OCI-LY7 (cell line): ENCODE measurements at regions not wholly inside any gene's neighbourhood (a gene's known extent, or its start where the extent isn't known, plus 50 kb on each side); places are given as distances from the start of the nearest gene placed in this dataset.

Source experiments
- BruUV-seq: library from RNA; stranded (reverse); fragments of 400-500 nt; replicated peaks from 2 replicates; lab custom pipeline; 2021; lab: Mats Ljungman, UMichigan
- CTCF ChIA-PET: fragments of 300-600 bp; sonication (Branson Sonifier 250); formaldehyde crosslinking; loops from one replicate; lab custom pipeline; 2022; ENCODE audit warnings: antibody characterized with exemption; ENCODE audit not compliant: unreplicated experiment; lab: Charles Lee
- POLR2A ChIA-PET: fragments of 300-600 bp; sonication (Branson Sonifier 250); formaldehyde crosslinking; loops from one replicate; lab custom pipeline; 2022; ENCODE audit warnings: antibody characterized with exemption; lab: Charles Lee
- DNase-seq: peaks from one replicate; pipeline ENCODE4 v3.0.0-alpha.2; 2015; ENCODE audit warnings: low spot score
- H2AFZ ChIP-seq: fragments of 200-600 bp; sonication (generic), shearing (Covaris generic); 2 replicates; pipeline ENCODE4 v1.6.1; 2014; ENCODE audit warnings: mild to moderate bottlenecking, antibody characterized with exemption, low read length, moderate library complexity
- H3K27ac ChIP-seq: fragments of 200-600 bp; sonication (generic); 2 replicates; pipeline ENCODE4 v1.5.1; 2014; ENCODE audit warnings: mixed run types, low read depth, mild to moderate bottlenecking, moderate library complexity, low read length, inconsistent platforms; ENCODE audit not compliant: poor library complexity, severe bottlenecking
- H3K36me3 ChIP-seq: fragments of 200-600 bp; sonication (generic); 2 replicates; pipeline ENCODE4 v1.6.1; 2014; ENCODE audit warnings: mild to moderate bottlenecking, antibody characterized with exemption, low read length, moderate library complexity, mixed read lengths; ENCODE audit not compliant: insufficient read depth
- H3K4me1 ChIP-seq: fragments of 200-600 bp; sonication (generic); 2 replicates; pipeline ENCODE4 v1.5.1; 2014; ENCODE audit warnings: mild to moderate bottlenecking, low read length; ENCODE audit not compliant: insufficient read depth, poor library complexity, severe bottlenecking
- H3K4me2 ChIP-seq: fragments of 200-600 bp; sonication (generic); 2 replicates; pipeline ENCODE4 v1.6.1; 2014; ENCODE audit warnings: mild to moderate bottlenecking, low read length
- H3K4me3 ChIP-seq: fragments of 200-600 bp; sonication (generic); 2 replicates; pipeline ENCODE4 v1.5.1; 2014; ENCODE audit warnings: mild to moderate bottlenecking, low read depth, low read length; ENCODE audit not compliant: poor library complexity, severe bottlenecking
- H3K79me2 ChIP-seq: fragments of 200-600 bp; sonication (generic); 2 replicates; pipeline ENCODE4 v1.6.1; 2016; ENCODE audit warnings: low read depth, mild to moderate bottlenecking, low read length, moderate library complexity, mixed read lengths; ENCODE audit not compliant: insufficient read depth
- H3K9me2 ChIP-seq: fragments of 200-600 bp; sonication (generic); 2 replicates; pipeline ENCODE4 v1.6.1; 2016; ENCODE audit warnings: mild to moderate bottlenecking, low read length, mixed read lengths; ENCODE audit not compliant: insufficient read depth
- H3K9me3 ChIP-seq: fragments of 200-600 bp; sonication (generic); 2 replicates; pipeline ENCODE4 v1.6.1; 2014; ENCODE audit warnings: mild to moderate bottlenecking, mixed run types, low read length, mixed read lengths
- H4K20me1 ChIP-seq: fragments of 200-600 bp; sonication (generic); 2 replicates; pipeline ENCODE4 v1.6.1; 2014; ENCODE audit warnings: mild to moderate bottlenecking, antibody characterized with exemption, low read length, moderate library complexity, mixed read lengths; ENCODE audit not compliant: insufficient read depth
- EZH2phosphoT487 ChIP-seq: fragments of 200-600 bp; sonication (generic); IDR thresholded peaks from 2 replicates; pipeline ENCODE4 v1.6.1; 2018; ENCODE audit warnings: low read depth, borderline replicate concordance, mild to moderate bottlenecking, mixed run types, antibody characterized with exemption, low read length, moderate library complexity, mixed read lengths
- intact Hi-C: fragments of 100-400 bp; cut with micrococcal nuclease; formaldehyde crosslinking; loops from one replicate; pipeline ENCODE4 v1.10.0; 2022; ENCODE audit not compliant: unreplicated experiment
- TF ChIP-seq, protein P1 (sequence below): fragments of 200-600 bp; sonication (generic); conservative IDR thresholded peaks from 2 replicates; pipeline ENCODE4 v1.5.1; 2014; ENCODE audit warnings: mild to moderate bottlenecking, antibody characterized with exemption, low read length, moderate library complexity, mixed read lengths

DNA sequence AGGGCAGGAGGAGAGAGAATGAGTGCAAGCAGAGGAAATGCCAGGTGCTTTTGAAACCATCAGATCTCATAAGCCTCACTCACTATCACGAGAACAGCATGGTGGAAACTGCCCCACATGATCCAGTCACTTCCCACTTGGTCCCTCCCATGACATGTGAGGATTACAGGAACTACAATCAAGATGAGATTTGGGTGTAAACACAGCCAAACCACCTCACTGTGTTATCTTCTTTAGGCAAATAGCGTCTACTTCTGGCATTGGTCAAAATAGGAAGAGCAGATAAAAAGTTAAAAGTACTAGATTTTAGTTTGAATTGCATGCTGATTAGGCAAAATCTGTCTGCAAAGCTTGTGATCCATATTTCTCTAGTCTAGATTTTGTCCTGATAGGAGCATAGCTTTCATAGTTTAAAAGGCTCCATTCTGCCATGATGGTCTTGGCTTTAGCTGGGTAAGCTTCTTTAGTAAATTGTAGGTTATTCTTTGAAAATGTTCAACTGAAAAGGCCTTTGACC, 267.5 kb downstream of the NKX6-1 start:
- Histone ChIP-seq H2AFZ (no peak overlapping the region), H3K36me3 (no peaks in the 10 kb centered on the region), H4K20me1 (no peaks in the 10 kb centered on the region), H3K27ac (no peak overlapping the region), H3K9me3 (no peaks in the 10 kb centered on the region), H3K4me2 (no peak overlapping the region), H3K4me3 (no peak overlapping the region), H3K9me2 (no peaks in the 10 kb centered on the region), H3K4me1 (no peaks in the 10 kb centered on the region), H3K79me2 (no peaks in the 10 kb centered on the region)
- intact Hi-C loops = no loop called here
- ChIA-PET CTCF (no interaction called here), POLR2A (no interaction called here)
- TF ChIP-seq, protein P1, sequence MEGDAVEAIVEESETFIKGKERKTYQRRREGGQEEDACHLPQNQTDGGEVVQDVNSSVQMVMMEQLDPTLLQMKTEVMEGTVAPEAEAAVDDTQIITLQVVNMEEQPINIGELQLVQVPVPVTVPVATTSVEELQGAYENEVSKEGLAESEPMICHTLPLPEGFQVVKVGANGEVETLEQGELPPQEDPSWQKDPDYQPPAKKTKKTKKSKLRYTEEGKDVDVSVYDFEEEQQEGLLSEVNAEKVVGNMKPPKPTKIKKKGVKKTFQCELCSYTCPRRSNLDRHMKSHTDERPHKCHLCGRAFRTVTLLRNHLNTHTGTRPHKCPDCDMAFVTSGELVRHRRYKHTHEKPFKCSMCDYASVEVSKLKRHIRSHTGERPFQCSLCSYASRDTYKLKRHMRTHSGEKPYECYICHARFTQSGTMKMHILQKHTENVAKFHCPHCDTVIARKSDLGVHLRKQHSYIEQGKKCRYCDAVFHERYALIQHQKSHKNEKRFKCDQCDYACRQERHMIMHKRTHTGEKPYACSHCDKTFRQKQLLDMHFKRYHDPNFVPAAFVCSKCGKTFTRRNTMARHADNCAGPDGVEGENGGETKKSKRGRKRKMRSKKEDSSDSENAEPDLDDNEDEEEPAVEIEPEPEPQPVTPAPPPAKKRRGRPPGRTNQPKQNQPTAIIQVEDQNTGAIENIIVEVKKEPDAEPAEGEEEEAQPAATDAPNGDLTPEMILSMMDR = no peak
- TF ChIP-seq EZH2phosphoT487 = no peak
- BruUV-seq = no TSS peak
- no peak for DNase-seq

DNA sequence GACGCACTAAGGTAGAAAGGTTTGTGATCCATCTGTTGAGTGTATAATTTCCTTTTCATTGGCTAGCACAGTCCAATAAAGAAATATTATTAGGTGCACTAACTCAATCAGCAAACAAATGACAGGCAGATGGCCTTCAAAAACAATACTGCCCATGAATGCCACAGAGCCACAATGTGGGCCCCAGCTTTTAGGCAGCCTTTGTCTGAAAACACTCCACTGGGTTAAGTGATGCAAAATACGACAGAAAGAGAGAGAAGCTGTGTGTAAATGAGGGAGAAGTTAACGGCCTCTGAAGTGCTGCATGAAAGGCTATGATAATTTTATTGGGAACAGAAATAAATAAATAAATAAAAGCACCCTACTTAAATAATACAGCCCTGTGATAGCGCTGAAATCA, 274.6 kb downstream of the NKX6-1 start:
- no peaks in the 10 kb centered on the region for H3K79me2 ChIP-seq
- BruUV-seq = no TSS peak

DNA sequence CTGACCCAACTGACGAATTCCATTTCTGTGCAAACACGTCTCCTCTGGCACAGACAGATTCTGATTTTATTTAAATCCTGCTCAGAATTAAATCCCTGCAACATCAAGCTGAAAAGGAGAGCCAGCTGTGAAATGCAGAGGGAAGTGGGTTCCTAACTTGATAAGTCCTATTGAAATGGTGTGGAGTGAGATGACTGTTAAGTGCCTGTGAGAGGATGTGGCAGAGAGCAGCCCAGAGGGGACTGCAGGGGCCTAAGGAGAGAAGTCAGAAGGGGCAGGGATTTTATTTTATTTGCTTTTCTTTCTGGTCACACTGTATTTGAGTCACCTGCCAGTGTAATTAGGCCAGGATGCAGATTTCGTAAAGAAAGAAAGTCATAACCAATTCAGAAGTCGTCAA, 277.4 kb downstream of the NKX6-1 start:
- Histone ChIP-seq H3K4me1 (no peaks in the 10 kb centered on the region), H3K79me2 (no peaks in the 10 kb centered on the region), H3K27ac (no peak overlapping the region), H3K4me2 (no peak overlapping the region), H3K9me3 (no peaks in the 10 kb centered on the region), H4K20me1 (no peaks in the 10 kb centered on the region), H3K36me3 (no peaks in the 10 kb centered on the region), H3K4me3 (no peak overlapping the region), H3K9me2 (no peaks in the 10 kb centered on the region), H2AFZ (no peak overlapping the region)
- TF ChIP-seq, protein P1 = no peak
- no peak for TF ChIP-seq EZH2phosphoT487
- DNase-seq = no peak
- BruUV-seq = no TSS peak
- CTCF ChIA-PET = no interaction called here
- intact Hi-C loops = no loop called here
- POLR2A ChIA-PET = no interaction called here

More for the DNA sequence above, 274.6 kb downstream of the NKX6-1 start:
- no peak for DNase-seq
- Histone ChIP-seq H3K9me2 (no peaks in the 10 kb centered on the region), H3K4me3 (no peak overlapping the region), H4K20me1 (no peaks in the 10 kb centered on the region), H3K4me2 (no peak overlapping the region), H2AFZ (no peak overlapping the region), H3K27ac (no peak overlapping the region), H3K36me3 (no peaks in the 10 kb centered on the region), H3K9me3 (no peaks in the 10 kb centered on the region), H3K4me1 (no peaks in the 10 kb centered on the region)
- POLR2A ChIA-PET = no interaction called here
- CTCF ChIA-PET = no interaction called here
- intact Hi-C loops = no loop called here
- no peak for TF ChIP-seq EZH2phosphoT487
- TF ChIP-seq, protein P1 = no peak
